Neural progenitor cell (in vitro differentiated cells): ENCODE measurements at regions not wholly inside any gene's neighbourhood (a gene's known extent, or its start where the extent isn't known, plus 50 kb on each side); places are given as distances from the start of the nearest gene placed in this dataset.
"Not testable (repeated sequence)": the region's sequence is repeated elsewhere in the genome, so short reads cannot be mapped to it uniquely, and the experiment has no call there.

ENCODE experiments used
- DNase-seq: peaks from one replicate; pipeline ENCODE4 v3.0.0-alpha.2; 2016; ENCODE audit warnings: low spot score
- H2AFZ ChIP-seq: fragments of 200-600 bp; sonication (generic); replicated peaks from 2 replicates; pipeline ENCODE4 v1.6.1; 2016; ENCODE audit warnings: antibody characterized with exemption
- H3F3A ChIP-seq: fragments of 200-600 bp; sonication (generic); 2 replicates; pipeline ENCODE4 v1.6.1; 2016; ENCODE audit warnings: antibody characterized with exemption, low read depth
- H3K27ac ChIP-seq: fragments of 200-600 bp; sonication (generic); 2 replicates; pipeline ENCODE4 v1.5.1; 2016; ENCODE audit warnings: mild to moderate bottlenecking
- H3K27me3 ChIP-seq: fragments of 200-600 bp; sonication (generic); 2 replicates; pipeline ENCODE4 v1.6.1; 2016; ENCODE audit warnings: mild to moderate bottlenecking, moderate library complexity
- H3K36me3 ChIP-seq: fragments of 200-600 bp; sonication (generic); 2 replicates; pipeline ENCODE4 v1.5.1; 2016
- H3K4me1 ChIP-seq: fragments of 200-600 bp; sonication (generic); 2 replicates; pipeline ENCODE4 v1.6.1; 2016; ENCODE audit warnings: mixed run types
- H3K4me2 ChIP-seq: fragments of 200-600 bp; sonication (generic); 2 replicates; pipeline ENCODE4 v1.6.1; 2016
- H3K4me3 ChIP-seq: fragments of 200-600 bp; sonication (generic); 2 replicates; pipeline ENCODE4 v1.5.1; 2016
- H3K79me2 ChIP-seq: fragments of 200-600 bp; sonication (generic); 2 replicates; pipeline ENCODE4 v1.6.1; 2016; ENCODE audit warnings: low read depth
- H3K9ac ChIP-seq: fragments of 200-600 bp; sonication (generic); 2 replicates; pipeline ENCODE4 v1.6.1; 2016
- H3K9me3 ChIP-seq: fragments of 200-600 bp; sonication (generic); 2 replicates; pipeline ENCODE4 v1.5.1; 2016; ENCODE audit warnings: low read depth
- H4K20me1 ChIP-seq: fragments of 200-600 bp; sonication (generic); 2 replicates; pipeline ENCODE4 v1.6.1; 2016; ENCODE audit warnings: low read depth
- H3K27ac Mint-ChIP-seq: 3 replicates; pipeline ENCODE4 v1.8.0; 2021; ENCODE audit warnings: mixed read lengths
- H3K27me3 Mint-ChIP-seq: 2 replicates; pipeline ENCODE4 v1.8.0; 2022; ENCODE audit warnings: low read depth, mild to moderate bottlenecking, inconsistent platforms, moderate library complexity, mixed read lengths; ENCODE audit not compliant: insufficient read depth
- H3K36me3 Mint-ChIP-seq: 3 replicates; pipeline ENCODE4 v1.8.0; 2021; ENCODE audit warnings: mixed read lengths
- H3K4me1 Mint-ChIP-seq: 3 replicates; pipeline ENCODE4 v1.8.0; 2021; ENCODE audit warnings: mixed read lengths
- H3K4me3 Mint-ChIP-seq: 3 replicates; pipeline ENCODE4 v1.8.0; 2021; ENCODE audit warnings: mild to moderate bottlenecking, moderate library complexity, mixed read lengths
- H3K9me3 Mint-ChIP-seq: 3 replicates; pipeline ENCODE4 v1.8.0; 2020; ENCODE audit warnings: mixed read lengths
- EZH2 ChIP-seq: fragments of 200-600 bp; sonication (generic); IDR thresholded peaks from 2 replicates; pipeline ENCODE4 v1.6.1; 2017; ENCODE audit warnings: antibody characterized with exemption, mild to moderate bottlenecking, moderate library complexity
- EZH2phosphoT487 ChIP-seq: fragments of 200-600 bp; sonication (generic); IDR thresholded peaks from 2 replicates; pipeline ENCODE4 v1.6.1; 2017; ENCODE audit warnings: antibody characterized with exemption
- TF ChIP-seq, protein P1 (sequence below): fragments of 200-600 bp; sonication (generic); IDR thresholded peaks from 2 replicates; pipeline ENCODE4 v1.5.1; 2017; ENCODE audit warnings: antibody characterized with exemption, mild to moderate bottlenecking

DNA sequence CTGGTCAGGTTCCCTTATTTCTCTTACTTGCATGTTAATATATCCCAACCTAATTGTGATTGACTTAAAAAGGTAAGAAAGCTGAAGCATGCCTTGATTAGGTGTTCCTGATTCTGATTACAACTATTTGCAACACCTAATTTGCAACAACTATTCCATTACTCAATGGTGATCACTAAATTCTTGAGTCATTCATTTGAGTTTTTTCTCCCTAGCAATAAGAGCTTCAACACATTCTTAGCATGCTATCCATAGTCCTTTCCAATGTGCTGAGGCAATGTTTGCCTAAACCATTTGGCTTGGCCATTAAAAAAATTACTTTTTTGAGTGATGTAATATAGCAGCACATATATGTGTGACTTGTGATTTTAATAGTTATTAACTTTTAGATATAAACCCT is 851.4 kb downstream of the TRAM1L1 start:
- TF ChIP-seq, protein P1, sequence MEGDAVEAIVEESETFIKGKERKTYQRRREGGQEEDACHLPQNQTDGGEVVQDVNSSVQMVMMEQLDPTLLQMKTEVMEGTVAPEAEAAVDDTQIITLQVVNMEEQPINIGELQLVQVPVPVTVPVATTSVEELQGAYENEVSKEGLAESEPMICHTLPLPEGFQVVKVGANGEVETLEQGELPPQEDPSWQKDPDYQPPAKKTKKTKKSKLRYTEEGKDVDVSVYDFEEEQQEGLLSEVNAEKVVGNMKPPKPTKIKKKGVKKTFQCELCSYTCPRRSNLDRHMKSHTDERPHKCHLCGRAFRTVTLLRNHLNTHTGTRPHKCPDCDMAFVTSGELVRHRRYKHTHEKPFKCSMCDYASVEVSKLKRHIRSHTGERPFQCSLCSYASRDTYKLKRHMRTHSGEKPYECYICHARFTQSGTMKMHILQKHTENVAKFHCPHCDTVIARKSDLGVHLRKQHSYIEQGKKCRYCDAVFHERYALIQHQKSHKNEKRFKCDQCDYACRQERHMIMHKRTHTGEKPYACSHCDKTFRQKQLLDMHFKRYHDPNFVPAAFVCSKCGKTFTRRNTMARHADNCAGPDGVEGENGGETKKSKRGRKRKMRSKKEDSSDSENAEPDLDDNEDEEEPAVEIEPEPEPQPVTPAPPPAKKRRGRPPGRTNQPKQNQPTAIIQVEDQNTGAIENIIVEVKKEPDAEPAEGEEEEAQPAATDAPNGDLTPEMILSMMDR, result no peak
- no peak for TF ChIP-seq EZH2
- no peak for TF ChIP-seq EZH2phosphoT487
- Mint-ChIP-seq H3K27me3 (no peaks in the 10 kb centered on the region), H3K27ac (no peak overlapping the region), H3K4me1 (peaks cover 3% of the 10 kb centered on the region), H3K9me3 (no peaks in the 10 kb centered on the region), H3K36me3 (no peaks in the 10 kb centered on the region), H3K4me3 (no peak overlapping the region)
- Histone ChIP-seq H2AFZ (no peak overlapping the region), H3K9me3 (no peaks in the 10 kb centered on the region), H3K27ac (no peak overlapping the region), H3K36me3 (no peaks in the 10 kb centered on the region), H3K27me3 (no peaks in the 10 kb centered on the region), H3K79me2 (no peaks in the 10 kb centered on the region), H3K9ac (no peak overlapping the region), H3K4me2 (no peak overlapping the region), H4K20me1 (no peaks in the 10 kb centered on the region), H3K4me3 (no peak overlapping the region), H3K4me1 (no peaks in the 10 kb centered on the region), H3F3A (no peaks in the 10 kb centered on the region)
- no peak for DNase-seq

DNA sequence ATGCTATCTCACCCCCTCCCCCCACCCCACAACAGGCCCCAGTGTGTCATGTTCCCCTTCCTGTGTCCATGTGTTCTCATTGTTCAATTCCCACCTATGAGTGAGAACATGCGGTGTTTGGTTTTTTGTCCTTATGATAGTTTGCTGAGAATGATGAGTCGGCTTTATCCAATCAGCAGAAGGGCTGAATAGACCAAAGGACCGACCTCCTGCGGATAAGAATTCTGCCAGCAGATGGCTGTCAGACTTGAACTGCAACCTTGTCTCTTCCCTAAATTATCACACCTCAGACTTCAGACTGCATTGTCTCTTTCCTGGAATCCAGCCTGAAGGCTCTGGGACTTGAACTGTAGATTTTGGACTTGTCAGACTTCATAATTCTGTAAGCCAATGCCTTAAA is 853.4 kb downstream of the TRAM1L1 start:
- not testable (repeated sequence) for H3K27me3 Mint-ChIP-seq, H3K27ac ChIP-seq, H3K27me3 ChIP-seq, H3K4me1 ChIP-seq, H3K27ac Mint-ChIP-seq, H3K36me3 Mint-ChIP-seq, H3K9me3 Mint-ChIP-seq, H2AFZ ChIP-seq, H4K20me1 ChIP-seq, H3K9me3 ChIP-seq, H3K4me3 Mint-ChIP-seq, H3K4me1 Mint-ChIP-seq, H3K4me3 ChIP-seq, H3K79me2 ChIP-seq, H3F3A ChIP-seq, H3K9ac ChIP-seq, H3K36me3 ChIP-seq, H3K4me2 ChIP-seq
- peak; percentile 4 for DNase-seq

DNA sequence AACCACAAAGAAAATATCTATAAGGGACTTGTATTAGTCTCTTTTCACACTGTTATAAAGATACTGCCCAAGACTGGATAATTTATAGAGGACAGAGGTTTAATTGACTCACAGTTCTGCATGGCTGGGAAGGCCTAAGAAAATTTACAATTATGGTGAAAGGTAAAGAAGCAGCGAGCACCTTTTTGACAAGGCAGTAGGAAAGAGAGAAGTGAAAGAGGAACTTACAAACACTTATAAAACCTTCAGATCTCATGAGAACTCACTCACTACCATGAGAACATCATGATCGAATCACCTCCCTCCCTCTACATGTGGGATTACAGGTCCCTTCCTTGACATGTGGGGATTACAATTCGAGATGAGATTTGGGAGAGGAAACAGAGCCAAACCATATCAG is 856.0 kb downstream of the TRAM1L1 start:
- Mint-ChIP-seq H3K4me1 (peaks cover 3% of the 10 kb centered on the region), H3K27ac (no peak overlapping the region), H3K4me3 (no peak overlapping the region), H3K36me3 (no peaks in the 10 kb centered on the region), H3K27me3 (no peaks in the 10 kb centered on the region), H3K9me3 (no peaks in the 10 kb centered on the region)
- H3K36me3 ChIP-seq, result no peaks in the 10 kb centered on the region
- no peak overlapping the region for H3K4me2 ChIP-seq
- H3K9ac ChIP-seq, result no peak overlapping the region
- no peaks in the 10 kb centered on the region for H3K4me1 ChIP-seq
- H2AFZ ChIP-seq, result no peak overlapping the region
- H3K9me3 ChIP-seq, result no peaks in the 10 kb centered on the region
- no peak for TF ChIP-seq EZH2phosphoT487
- no peaks in the 10 kb centered on the region for H4K20me1 ChIP-seq
- H3K27me3 ChIP-seq, result no peaks in the 10 kb centered on the region
- H3K4me3 ChIP-seq, result no peak overlapping the region
- no peaks in the 10 kb centered on the region for H3K79me2 ChIP-seq
- no peaks in the 10 kb centered on the region for H3F3A ChIP-seq
- no peak overlapping the region for H3K27ac ChIP-seq
- no peak for DNase-seq

DNA sequence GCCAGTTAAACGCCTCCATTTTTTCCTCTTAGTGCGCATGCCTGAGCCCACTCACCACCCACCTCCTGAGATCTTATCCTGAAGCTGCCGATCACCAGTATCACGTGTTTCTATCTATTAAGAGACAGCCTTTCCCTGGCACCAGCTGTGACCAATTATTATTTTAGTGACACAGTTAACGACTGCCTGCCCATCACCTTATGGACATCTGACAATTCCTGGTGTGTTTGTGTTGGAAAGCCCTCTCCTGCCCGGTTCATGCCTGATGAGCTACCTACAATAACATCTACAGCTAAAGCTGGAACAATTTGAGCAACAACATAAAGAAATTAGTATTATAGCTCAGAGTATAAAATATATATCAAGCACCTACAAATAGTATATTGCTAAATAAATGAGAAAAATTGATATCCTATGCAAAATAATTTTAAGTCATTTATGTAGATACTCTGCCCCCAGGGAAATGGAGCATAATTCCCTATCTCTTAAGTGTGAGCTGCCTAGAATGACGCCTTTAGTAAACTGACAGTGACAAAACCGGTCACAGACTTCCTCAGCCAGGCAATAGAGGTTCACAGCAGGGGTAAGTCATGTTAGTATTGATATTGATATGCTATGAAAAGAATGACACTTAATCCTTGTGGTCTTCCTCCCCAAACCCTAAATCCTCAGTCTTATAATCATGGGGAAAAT is 862.2 kb downstream of the TRAM1L1 start:
- no peak overlapping the region for H3K9ac ChIP-seq
- no peaks in the 10 kb centered on the region for H4K20me1 ChIP-seq
- H3K4me3 ChIP-seq, result no peak overlapping the region
- Mint-ChIP-seq H3K27ac (no peak overlapping the region), H3K27me3 (no peaks in the 10 kb centered on the region), H3K9me3 (no peaks in the 10 kb centered on the region), H3K4me3 (no peak overlapping the region), H3K36me3 (no peaks in the 10 kb centered on the region), H3K4me1 (peaks cover 7% of the 10 kb centered on the region)
- no peaks in the 10 kb centered on the region for H3K79me2 ChIP-seq
- H3K27ac ChIP-seq, result no peak overlapping the region
- H3K36me3 ChIP-seq, result no peaks in the 10 kb centered on the region
- no peak for TF ChIP-seq EZH2phosphoT487
- no peak for TF ChIP-seq EZH2
- TF ChIP-seq, protein P1, result no peak
- H3K27me3 ChIP-seq, result no peaks in the 10 kb centered on the region
- H3K9me3 ChIP-seq, result no peaks in the 10 kb centered on the region
- H3K4me2 ChIP-seq, result no peak overlapping the region
- no peaks in the 10 kb centered on the region for H3F3A ChIP-seq
- H2AFZ ChIP-seq, result no peak overlapping the region
- no peaks in the 10 kb centered on the region for H3K4me1 ChIP-seq
- DNase-seq, result no peak
